ENCODE measurements at regions not wholly inside any gene's neighbourhood (a gene's known extent, or its start where the extent isn't known, plus 50 kb on each side); places are given as distances from the start of the nearest gene placed in this dataset.
"Not testable (repeated sequence)": the region's sequence is repeated elsewhere in the genome, so short reads cannot be mapped to it uniquely, and the experiment has no call there.

GRCh38 chr6:86657192-86657591 is 280.1 kb upstream of the HTR1E start:
- no peaks in the 10 kb centered on the region for H3K9me3 ChIP-seq
- WGBS: 83% methylated on average over 2 of the region's 2 CpGs
- no peaks in the 10 kb centered on the region for H3K36me3 ChIP-seq
- no peak overlapping the region for H3K27ac ChIP-seq
- H3K4me3 ChIP-seq: no peak overlapping the region
- no peak for DNase-seq (ENCODE audit: low spot score)
- H3K27me3 ChIP-seq (replicated peaks; ENCODE audit: insufficient read depth): no peaks in the 10 kb centered on the region
- H3K4me1 ChIP-seq (replicated peaks): no peaks in the 10 kb centered on the region
- intact Hi-C loops (cut with DNase I): no loop called here
- TF ChIP-seq CTCF (IDR thresholded peaks at IDR 0.05) (no peak), POLR2AphosphoS5 (IDR thresholded peaks at IDR 0.05) (no peak), POLR2A (IDR thresholded peaks at IDR 0.05) (no peak)

GRCh38 chr6:86629123-86629522 is 308.2 kb upstream of the HTR1E start:
- Histone ChIP-seq H3K4me1 (replicated peaks) (no peaks in the 10 kb centered on the region), H3K4me3 (no peak overlapping the region), H3K9me3 (no peaks in the 10 kb centered on the region), H3K27me3 (replicated peaks; ENCODE audit: insufficient read depth) (no peaks in the 10 kb centered on the region), H3K27ac (no peak overlapping the region), H3K36me3 (no peaks in the 10 kb centered on the region)
- TF ChIP-seq CTCF (IDR thresholded peaks at IDR 0.05) (no peak), POLR2AphosphoS5 (IDR thresholded peaks at IDR 0.05) (no peak)
- DNase-seq (ENCODE audit: low spot score): no peak
- intact Hi-C loops (cut with DNase I): no loop called here
- 3% methylated on average over 1 of the region's 1 CpG for WGBS

- Histone ChIP-seq H3K4me1 (replicated peaks) (no peaks in the 10 kb centered on the region), H3K36me3 (no peaks in the 10 kb centered on the region), H3K4me3 (no peak overlapping the region), H3K27ac (no peak overlapping the region), H3K27me3 (replicated peaks; ENCODE audit: insufficient read depth) (no peaks in the 10 kb centered on the region), H3K9me3 (no peaks in the 10 kb centered on the region)
- no peak for TF ChIP-seq POLR2AphosphoS5 (IDR thresholded peaks at IDR 0.05)
- no peak for TF ChIP-seq POLR2A (IDR thresholded peaks at IDR 0.05)
- TF ChIP-seq CTCF (IDR thresholded peaks at IDR 0.05): no peak
- DNase-seq (ENCODE audit: low spot score): no peak
- intact Hi-C loops (cut with DNase I): no loop called here
- WGBS: 94% methylated on average over 2 of the region's 2 CpGs
Measured at GRCh38 chr6:86619428-86619827, 317.9 kb upstream of the HTR1E start.

- Histone ChIP-seq H3K27me3 (replicated peaks; ENCODE audit: insufficient read depth) (no peaks in the 10 kb centered on the region), H3K4me1 (replicated peaks) (no peaks in the 10 kb centered on the region), H3K9me3 (no peaks in the 10 kb centered on the region), H3K27ac (no peak overlapping the region), H3K36me3 (no peaks in the 10 kb centered on the region), H3K4me3 (no peak overlapping the region)
- TF ChIP-seq CTCF (IDR thresholded peaks at IDR 0.05) (no peak), POLR2A (IDR thresholded peaks at IDR 0.05) (no peak), POLR2AphosphoS5 (IDR thresholded peaks at IDR 0.05) (no peak)
- no peak for DNase-seq (ENCODE audit: low spot score)
- intact Hi-C loops (cut with DNase I): no loop called here
- WGBS: 74% methylated on average over 1 of the region's 1 CpG
Measured at GRCh38 chr6:86615299-86615698, 322.0 kb upstream of the HTR1E start.

- no peak overlapping the region for H3K27ac ChIP-seq
- no peak for DNase-seq (ENCODE audit: low spot score)
- H3K4me1 ChIP-seq (replicated peaks): no peaks in the 10 kb centered on the region
- no peaks in the 10 kb centered on the region for H3K36me3 ChIP-seq
- 29% methylated on average over 9 of the region's 9 CpGs for WGBS
- no peak overlapping the region for H3K4me3 ChIP-seq
- intact Hi-C loops (cut with DNase I): no loop called here
- TF ChIP-seq POLR2A (IDR thresholded peaks at IDR 0.05): no peak
- no peaks in the 10 kb centered on the region for H3K27me3 ChIP-seq (replicated peaks; ENCODE audit: insufficient read depth)
- no peaks in the 10 kb centered on the region for H3K9me3 ChIP-seq
Measured at GRCh38 chr6:86609549-86610388, 327.6 kb upstream of the HTR1E start.

- H3K27me3 ChIP-seq (replicated peaks; ENCODE audit: insufficient read depth); H3K4me3 ChIP-seq; H3K27ac ChIP-seq; intact Hi-C loops (cut with DNase I); H3K36me3 ChIP-seq; DNase-seq (ENCODE audit: low spot score); H3K4me1 ChIP-seq (replicated peaks); H3K9me3 ChIP-seq: not testable (repeated sequence)
- WGBS: 61% methylated on average over 3 of the region's 3 CpGs
Measured at GRCh38 chr6:86603364-86603763, 334.0 kb upstream of the HTR1E start.

GRCh38 chr6:86602093-86602492 is 335.2 kb upstream of the HTR1E start:
- DNase-seq (ENCODE audit: low spot score); H3K4me3 ChIP-seq; H3K36me3 ChIP-seq; H3K4me1 ChIP-seq (replicated peaks); H3K27me3 ChIP-seq (replicated peaks; ENCODE audit: insufficient read depth); H3K9me3 ChIP-seq; H3K27ac ChIP-seq; intact Hi-C loops (cut with DNase I): not testable (repeated sequence)
- WGBS: 70% methylated on average over 6 of the region's 6 CpGs

- H3K4me3 ChIP-seq; H3K27ac ChIP-seq; DNase-seq (ENCODE audit: low spot score); H3K9me3 ChIP-seq; H3K36me3 ChIP-seq; H3K4me1 ChIP-seq (replicated peaks); H3K27me3 ChIP-seq (replicated peaks; ENCODE audit: insufficient read depth); intact Hi-C loops (cut with DNase I): not testable (repeated sequence)
- 15% methylated on average over 4 of the region's 4 CpGs for WGBS
Measured at GRCh38 chr6:86598969-86599368, 338.4 kb upstream of the HTR1E start.

Measured in prostate gland (tissue), 2 donors.